ENCODE measurements at regions not wholly inside any gene's neighbourhood (a gene's known extent, or its start where the extent isn't known, plus 50 kb on each side); places are given as distances from the start of the nearest gene placed in this dataset. TPM values are rescaled to one million over a fixed set of nuclear protein-coding genes. Genes with fewer than 3 reads are reported as not detected.

Small RNA genes lying in the stretch of these regions (small RNA-seq; reads per million reads assigned to genes)
- gene AC092447.9 (ENCODE audit: insufficient read depth) (not detected), gene RNU6-1052P (ENCODE audit: insufficient read depth) (not detected), gene RNU6-1335P (ENCODE audit: insufficient read depth) (not detected), gene SEPT14P24 (ENCODE audit: insufficient read depth) (not detected)

Data from H1 (cell line).